ENCODE measurements at regions not wholly inside any gene's neighbourhood (a gene's known extent, or its start where the extent isn't known, plus 50 kb on each side); places are given as distances from the start of the nearest gene placed in this dataset.

GRCh38 chr2:7829241-7829640 is 852.6 kb upstream of the ID2 start:
- WGBS, 2 donors (ENCODE audit: extremely low coverage in 2 of 2, insufficient read length in 2 of 2, insufficient replicate concordance in 1 of 2), result no CpG with 5 or more reads among the region's 3 CpGs
- H4K8ac ChIP-seq (ENCODE audit: low read depth, low read length), result no peak overlapping the region

GRCh38 chr2:7830616-7831015 is 851.2 kb upstream of the ID2 start:
- Histone ChIP-seq H2AK5ac (ENCODE audit: low read depth, low read length) (no peak overlapping the region), H3K4ac (ENCODE audit: low read length) (no peak overlapping the region), H2AFZ (ENCODE audit: low read length) (no peak overlapping the region), H3K27me3 (ENCODE audit: control insufficient read depth in 3 of 3, insufficient read depth in 3 of 3, low read depth in 1 of 3, low read length in 3 of 3) (peaks cover 0 to 9% (median 0%) of the 10 kb centered on the region in 3 experiments), H3K36me3 (replicated peaks in 1 of 2; ENCODE audit: control insufficient read depth in 2 of 2, insufficient read depth in 2 of 2, low read length in 2 of 2) (no peaks in the 10 kb centered on the region), H3K4me2 (ENCODE audit: insufficient read depth, low read length, poor library complexity, severe bottlenecking) (no peak overlapping the region), H2BK120ac (ENCODE audit: low read depth, low read length) (no peak overlapping the region), H3K4me3 (ENCODE audit: low read length in 2 of 2) (no peak overlapping the region), H3K9me3 (replicated peaks in 1 of 2; ENCODE audit: control insufficient read depth in 2 of 2, insufficient read depth in 1 of 2, low read depth in 1 of 2, low read length in 2 of 2) (no peaks in the 10 kb centered on the region), H2BK12ac (ENCODE audit: low read length) (no peak overlapping the region), H3K27ac (replicated peaks; ENCODE audit: low read length) (no peak overlapping the region), H3K18ac (ENCODE audit: low read length) (no peak overlapping the region), H3K9ac (ENCODE audit: low read depth, low read length, poor library complexity) (no peak overlapping the region), H3K79me1 (ENCODE audit: low read depth, low read length) (no peaks in the 10 kb centered on the region), H3K23ac (ENCODE audit: low read depth, low read length, poor library complexity) (no peak overlapping the region), H4K91ac (ENCODE audit: low read depth, low read length, poor library complexity) (no peak overlapping the region), H2BK5ac (ENCODE audit: low read length) (no peak overlapping the region), H2BK15ac (ENCODE audit: low read length) (no peak overlapping the region), H3K4me1 (ENCODE audit: control insufficient read depth in 2 of 2, insufficient read depth in 1 of 2, low read depth in 1 of 2, low read length in 2 of 2) (peaks cover 4 to 6% of the 10 kb centered on the region in 2 donors), H4K8ac (ENCODE audit: low read depth, low read length) (no peak overlapping the region), H3K14ac (ENCODE audit: low read length) (no peak overlapping the region)
- no CpG with 5 or more reads among the region's 2 CpGs for WGBS, 2 donors (ENCODE audit: extremely low coverage in 2 of 2, insufficient read length in 2 of 2, insufficient replicate concordance in 1 of 2)
- no peak for DNase-seq (ENCODE audit: low spot score)

More at GRCh38 chr2:7829241-7829640, 852.6 kb upstream of the ID2 start:
- H2BK15ac ChIP-seq (ENCODE audit: low read length), result no peak overlapping the region
- no peak overlapping the region for H2AFZ ChIP-seq (ENCODE audit: low read length)
- no peaks in the 10 kb centered on the region for H3K79me1 ChIP-seq (ENCODE audit: low read depth, low read length)
- no peak overlapping the region for H3K23ac ChIP-seq (ENCODE audit: low read depth, low read length, poor library complexity)
- peaks cover 0 to 9% (median 0%) of the 10 kb centered on the region in 3 experiments for H3K27me3 ChIP-seq (ENCODE audit: control insufficient read depth in 3 of 3, insufficient read depth in 3 of 3, low read depth in 1 of 3, low read length in 3 of 3)
- H3K14ac ChIP-seq (ENCODE audit: low read length), result no peak overlapping the region
- peaks cover 0 to 1% of the 10 kb centered on the region in 2 donors for H3K4me1 ChIP-seq (ENCODE audit: control insufficient read depth in 2 of 2, insufficient read depth in 1 of 2, low read depth in 1 of 2, low read length in 2 of 2)
- H2BK5ac ChIP-seq (ENCODE audit: low read length), result no peak overlapping the region
- no peak overlapping the region for H3K4me3 ChIP-seq (ENCODE audit: low read length in 2 of 2)
- H3K9me3 ChIP-seq (replicated peaks in 1 of 2; ENCODE audit: control insufficient read depth in 2 of 2, insufficient read depth in 1 of 2, low read depth in 1 of 2, low read length in 2 of 2), result no peaks in the 10 kb centered on the region
- no peak overlapping the region for H3K4ac ChIP-seq (ENCODE audit: low read length)
- H4K91ac ChIP-seq (ENCODE audit: low read depth, low read length, poor library complexity), result no peak overlapping the region
- no peaks in the 10 kb centered on the region for H3K36me3 ChIP-seq (replicated peaks in 1 of 2; ENCODE audit: control insufficient read depth in 2 of 2, insufficient read depth in 2 of 2, low read length in 2 of 2)
- H2BK120ac ChIP-seq (ENCODE audit: low read depth, low read length), result no peak overlapping the region
- no peak overlapping the region for H2AK5ac ChIP-seq (ENCODE audit: low read depth, low read length)
- DNase-seq (ENCODE audit: low spot score), result no peak
- no peak overlapping the region for H3K9ac ChIP-seq (ENCODE audit: low read depth, low read length, poor library complexity)
- H3K4me2 ChIP-seq (ENCODE audit: insufficient read depth, low read length, poor library complexity, severe bottlenecking), result no peak overlapping the region
- H3K18ac ChIP-seq (ENCODE audit: low read length), result no peak overlapping the region
- H3K27ac ChIP-seq (replicated peaks; ENCODE audit: low read length), result no peak overlapping the region
- H2BK12ac ChIP-seq (ENCODE audit: low read length), result no peak overlapping the region

GRCh38 chr2:7835151-7835550 is 846.7 kb upstream of the ID2 start:
- Histone ChIP-seq H3K27me3 (ENCODE audit: control insufficient read depth in 3 of 3, insufficient read depth in 3 of 3, low read depth in 1 of 3, low read length in 3 of 3) (peaks cover 0 to 20% (median 0%) of the 10 kb centered on the region in 3 experiments), H3K4me2 (ENCODE audit: insufficient read depth, low read length, poor library complexity, severe bottlenecking) (no peak overlapping the region), H3K79me1 (ENCODE audit: low read depth, low read length) (no peaks in the 10 kb centered on the region), H3K4me1 (ENCODE audit: control insufficient read depth in 2 of 2, insufficient read depth in 1 of 2, low read depth in 1 of 2, low read length in 2 of 2) (peaks cover 8% of the 10 kb centered on the region in 2 donors), H2BK120ac (ENCODE audit: low read depth, low read length) (no peak overlapping the region), H2BK15ac (ENCODE audit: low read length) (no peak overlapping the region), H3K23ac (ENCODE audit: low read depth, low read length, poor library complexity) (no peak overlapping the region), H2BK5ac (ENCODE audit: low read length) (no peak overlapping the region), H3K18ac (ENCODE audit: low read length) (no peak overlapping the region), H3K9me3 (replicated peaks in 1 of 2; ENCODE audit: control insufficient read depth in 2 of 2, insufficient read depth in 1 of 2, low read depth in 1 of 2, low read length in 2 of 2) (peaks cover 0 to 4% of the 10 kb centered on the region in 2 donors), H3K4ac (ENCODE audit: low read length) (no peak overlapping the region), H3K14ac (ENCODE audit: low read length) (no peak overlapping the region), H4K8ac (ENCODE audit: low read depth, low read length) (no peak overlapping the region), H3K27ac (replicated peaks; ENCODE audit: low read length) (no peak overlapping the region), H3K4me3 (ENCODE audit: low read length in 2 of 2) (no peak overlapping the region), H2AK5ac (ENCODE audit: low read depth, low read length) (no peak overlapping the region), H3K36me3 (replicated peaks in 1 of 2; ENCODE audit: control insufficient read depth in 2 of 2, insufficient read depth in 2 of 2, low read length in 2 of 2) (no peaks in the 10 kb centered on the region), H2BK12ac (ENCODE audit: low read length) (no peak overlapping the region), H3K9ac (ENCODE audit: low read depth, low read length, poor library complexity) (no peak overlapping the region), H2AFZ (ENCODE audit: low read length) (no peak overlapping the region), H4K91ac (ENCODE audit: low read depth, low read length, poor library complexity) (no peak overlapping the region)
- no CpG with 5 or more reads among the region's 3 CpGs for WGBS, 2 donors (ENCODE audit: extremely low coverage in 2 of 2, insufficient read length in 2 of 2, insufficient replicate concordance in 1 of 2)
- no peak for DNase-seq (ENCODE audit: low spot score)

GRCh38 chr2:7835693-7836680 is 845.9 kb upstream of the ID2 start:
- H2BK120ac ChIP-seq (ENCODE audit: low read depth, low read length), result no peak overlapping the region
- no peak overlapping the region for H3K23ac ChIP-seq (ENCODE audit: low read depth, low read length, poor library complexity)
- no peak overlapping the region for H3K9ac ChIP-seq (ENCODE audit: low read depth, low read length, poor library complexity)
- no peak overlapping the region for H3K27ac ChIP-seq (replicated peaks; ENCODE audit: low read length)
- H3K27me3 ChIP-seq (ENCODE audit: control insufficient read depth in 3 of 3, insufficient read depth in 3 of 3, low read depth in 1 of 3, low read length in 3 of 3), result peaks cover 0 to 18% (median 0%) of the 10 kb centered on the region in 3 experiments
- H4K91ac ChIP-seq (ENCODE audit: low read depth, low read length, poor library complexity), result no peak overlapping the region
- no peak overlapping the region for H3K4ac ChIP-seq (ENCODE audit: low read length)
- no CpG with 5 or more reads among the region's 12 CpGs for WGBS, 2 donors (ENCODE audit: extremely low coverage in 2 of 2, insufficient read length in 2 of 2, insufficient replicate concordance in 1 of 2)
- H2AFZ ChIP-seq (ENCODE audit: low read length), result no peak overlapping the region
- no peak for DNase-seq (ENCODE audit: low spot score)
- no peak overlapping the region for H2BK15ac ChIP-seq (ENCODE audit: low read length)
- no peak overlapping the region for H3K4me3 ChIP-seq (ENCODE audit: low read length in 2 of 2)
- H3K4me2 ChIP-seq (ENCODE audit: insufficient read depth, low read length, poor library complexity, severe bottlenecking), result no peak overlapping the region
- H2BK12ac ChIP-seq (ENCODE audit: low read length), result no peak overlapping the region
- no peak overlapping the region for H3K14ac ChIP-seq (ENCODE audit: low read length)
- no peak overlapping the region for H3K18ac ChIP-seq (ENCODE audit: low read length)
- H3K36me3 ChIP-seq (replicated peaks in 1 of 2; ENCODE audit: control insufficient read depth in 2 of 2, insufficient read depth in 2 of 2, low read length in 2 of 2), result no peaks in the 10 kb centered on the region
- peaks cover under 1 to 7% of the 10 kb centered on the region in 2 donors for H3K9me3 ChIP-seq (replicated peaks in 1 of 2; ENCODE audit: control insufficient read depth in 2 of 2, insufficient read depth in 1 of 2, low read depth in 1 of 2, low read length in 2 of 2)
- H3K79me1 ChIP-seq (ENCODE audit: low read depth, low read length), result no peaks in the 10 kb centered on the region
- no peak overlapping the region for H2AK5ac ChIP-seq (ENCODE audit: low read depth, low read length)
- no peak overlapping the region for H2BK5ac ChIP-seq (ENCODE audit: low read length)
- peaks cover 8% of the 10 kb centered on the region in 2 donors for H3K4me1 ChIP-seq (ENCODE audit: control insufficient read depth in 2 of 2, insufficient read depth in 1 of 2, low read depth in 1 of 2, low read length in 2 of 2)
- no peak overlapping the region for H4K8ac ChIP-seq (ENCODE audit: low read depth, low read length)

Measured in neuronal stem cell (in vitro differentiated cells).